ENCODE measurements at regions not wholly inside any gene's neighbourhood (a gene's known extent, or its start where the extent isn't known, plus 50 kb on each side); places are given as distances from the start of the nearest gene placed in this dataset.

- no peak overlapping the region for H3K27ac Mint-ChIP-seq (ENCODE audit: unreplicated experiment)
- no peak for TF ChIP-seq CTCF (IDR thresholded peaks at IDR 0.05; ENCODE audit: unreplicated experiment)
- H3K4me1 Mint-ChIP-seq (ENCODE audit: unreplicated experiment) = no peaks in the 10 kb centered on the region
- no peak overlapping the region for H3K4me3 Mint-ChIP-seq (ENCODE audit: unreplicated experiment)
- no peaks in the 10 kb centered on the region for H3K36me3 Mint-ChIP-seq (ENCODE audit: low read depth, unreplicated experiment)
- H3K9me3 Mint-ChIP-seq (ENCODE audit: unreplicated experiment) = no peaks in the 10 kb centered on the region
- DNase-seq (ENCODE audit: low spot score) = no peak
- H3K27me3 Mint-ChIP-seq (ENCODE audit: unreplicated experiment) = peaks cover 2% of the 10 kb centered on the region
Observed at GRCh38 chr13:55439450-55439849, 1701.3 kb upstream of the PRR20A start.

DNA sequence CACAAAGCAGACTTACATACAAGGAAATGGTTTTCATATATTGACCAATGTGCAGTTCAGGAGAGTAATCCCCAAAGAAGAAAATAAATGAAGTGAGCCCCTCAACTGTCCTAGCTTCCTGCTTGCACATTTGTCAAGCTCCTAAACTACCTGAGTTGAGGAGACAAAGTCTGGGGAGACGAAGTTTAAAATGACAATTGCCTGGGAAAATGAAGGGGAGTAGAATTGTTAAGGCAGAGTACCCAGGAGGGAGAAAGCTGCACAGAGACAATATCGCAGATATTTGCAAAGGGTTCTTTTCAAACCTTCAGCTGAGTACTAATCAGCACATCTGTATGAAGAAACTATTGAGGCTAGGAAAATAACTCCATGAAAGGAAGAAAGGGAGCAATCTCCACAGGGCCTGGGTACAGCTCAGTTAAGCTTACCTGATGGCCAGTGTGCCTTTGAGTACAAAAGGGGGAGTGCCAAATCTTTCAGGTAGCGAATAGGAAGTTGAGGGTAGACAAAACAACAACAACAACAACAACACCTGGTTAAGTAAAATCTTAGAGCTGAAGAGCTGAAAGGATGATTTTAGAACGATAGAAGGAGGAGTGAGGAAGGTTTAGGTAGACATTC lies 1700.1 kb upstream of the PRR20A start:
- no peak for TF ChIP-seq CTCF (IDR thresholded peaks at IDR 0.05; ENCODE audit: unreplicated experiment)
- no peak for DNase-seq (ENCODE audit: low spot score)
- Mint-ChIP-seq H3K9me3 (ENCODE audit: unreplicated experiment) (no peaks in the 10 kb centered on the region), H3K4me1 (ENCODE audit: unreplicated experiment) (no peaks in the 10 kb centered on the region), H3K27ac (ENCODE audit: unreplicated experiment) (no peak overlapping the region), H3K27me3 (ENCODE audit: unreplicated experiment) (peaks cover 2% of the 10 kb centered on the region), H3K36me3 (ENCODE audit: low read depth, unreplicated experiment) (no peaks in the 10 kb centered on the region), H3K4me3 (ENCODE audit: unreplicated experiment) (no peak overlapping the region)

- Mint-ChIP-seq H3K36me3 (ENCODE audit: low read depth, unreplicated experiment) (no peaks in the 10 kb centered on the region), H3K4me3 (ENCODE audit: unreplicated experiment) (no peak overlapping the region), H3K9me3 (ENCODE audit: unreplicated experiment) (no peaks in the 10 kb centered on the region), H3K27ac (ENCODE audit: unreplicated experiment) (no peak overlapping the region), H3K4me1 (ENCODE audit: unreplicated experiment) (no peaks in the 10 kb centered on the region), H3K27me3 (ENCODE audit: unreplicated experiment) (no peaks in the 10 kb centered on the region)
- no peak for DNase-seq (ENCODE audit: low spot score)
- TF ChIP-seq CTCF (IDR thresholded peaks at IDR 0.05; ENCODE audit: unreplicated experiment) = no peak
Observed at GRCh38 chr13:55464222-55464621, 1676.5 kb upstream of the PRR20A start.

- no peak for TF ChIP-seq CTCF (IDR thresholded peaks at IDR 0.05; ENCODE audit: unreplicated experiment)
Observed at GRCh38 chr13:55467476-55467875, 1673.2 kb upstream of the PRR20A start.

DNA sequence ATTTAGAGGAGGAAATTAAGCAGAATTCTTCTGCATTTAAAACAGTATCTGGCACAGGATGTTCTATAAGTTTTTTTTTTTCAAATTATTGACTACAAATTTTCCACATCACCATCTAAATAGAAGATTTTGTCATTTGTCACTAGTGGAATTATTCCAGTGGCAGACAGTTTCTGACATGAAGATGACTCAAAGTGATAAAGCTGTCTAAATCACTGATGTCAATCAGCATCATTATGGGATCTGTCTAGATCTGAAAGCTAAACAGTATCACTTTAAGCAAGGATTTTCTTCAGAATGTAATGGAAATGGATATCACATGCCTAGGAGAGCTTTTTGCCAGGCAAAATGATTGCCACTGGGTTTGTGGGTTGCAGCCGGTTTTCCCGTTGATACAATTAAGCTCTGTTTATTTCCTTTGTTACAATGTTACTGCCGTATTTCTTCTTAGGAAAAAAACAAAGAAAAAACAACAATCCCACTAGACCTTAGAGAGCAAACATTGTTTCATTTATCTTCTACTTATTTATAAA lies 1657.0 kb upstream of the PRR20A start:
- Mint-ChIP-seq H3K36me3 (ENCODE audit: low read depth, unreplicated experiment) (no peaks in the 10 kb centered on the region), H3K4me1 (ENCODE audit: unreplicated experiment) (no peaks in the 10 kb centered on the region), H3K4me3 (ENCODE audit: unreplicated experiment) (no peak overlapping the region), H3K9me3 (ENCODE audit: unreplicated experiment) (no peaks in the 10 kb centered on the region), H3K27me3 (ENCODE audit: unreplicated experiment) (no peaks in the 10 kb centered on the region), H3K27ac (ENCODE audit: unreplicated experiment) (no peak overlapping the region)
- TF ChIP-seq CTCF (IDR thresholded peaks at IDR 0.05; ENCODE audit: unreplicated experiment) = no peak
- DNase-seq (ENCODE audit: low spot score) = no peak

More at GRCh38 chr13:55467476-55467875, 1673.2 kb upstream of the PRR20A start:
- no peaks in the 10 kb centered on the region for H3K9me3 Mint-ChIP-seq (ENCODE audit: unreplicated experiment)
- DNase-seq (ENCODE audit: low spot score) = no peak
- H3K36me3 Mint-ChIP-seq (ENCODE audit: low read depth, unreplicated experiment) = no peaks in the 10 kb centered on the region
- no peaks in the 10 kb centered on the region for H3K4me1 Mint-ChIP-seq (ENCODE audit: unreplicated experiment)
- no peak overlapping the region for H3K4me3 Mint-ChIP-seq (ENCODE audit: unreplicated experiment)
- H3K27me3 Mint-ChIP-seq (ENCODE audit: unreplicated experiment) = no peaks in the 10 kb centered on the region
- H3K27ac Mint-ChIP-seq (ENCODE audit: unreplicated experiment) = no peak overlapping the region
